Kidney capillary endothelial cell (primary cell): ENCODE measurements at regions not wholly inside any gene's neighbourhood (a gene's known extent, or its start where the extent isn't known, plus 50 kb on each side); places are given as distances from the start of the nearest gene placed in this dataset.
"Not testable (repeated sequence)": the region's sequence is repeated elsewhere in the genome, so short reads cannot be mapped to it uniquely, and the experiment has no call there.

ENCODE experiments used
- DNase-seq: peaks from one replicate; pipeline ENCODE4 v3.0.0-alpha.2; 2018; ENCODE audit warnings: low spot score

GRCh38 chr4:171342646-171343045 is 470.6 kb upstream of the GALNTL6 start:
- no peak for DNase-seq

GRCh38 chr4:171340258-171340657 is 472.9 kb upstream of the GALNTL6 start:
- no peak for DNase-seq

GRCh38 chr4:171334549-171334948 is 478.7 kb upstream of the GALNTL6 start:
- no peak for DNase-seq

GRCh38 chr4:171308661-171309060 is 504.5 kb upstream of the GALNTL6 start:
- DNase-seq: no peak

GRCh38 chr4:171298048-171298718 is 515.0 kb upstream of the GALNTL6 start:
- not testable (repeated sequence) for DNase-seq

- no peak for DNase-seq
These were observed 524.3 kb upstream of the GALNTL6 start for GRCh38 chr4:171288816-171289432.

GRCh38 chr4:171281359-171281758 is 531.8 kb upstream of the GALNTL6 start:
- DNase-seq: no peak

GRCh38 chr4:171279131-171279530 is 534.1 kb upstream of the GALNTL6 start:
- DNase-seq: no peak

GRCh38 chr4:171266671-171267070 is 546.5 kb upstream of the GALNTL6 start:
- no peak for DNase-seq

- no peak for DNase-seq
These were observed 547.9 kb upstream of the GALNTL6 start for GRCh38 chr4:171265190-171265818.

GRCh38 chr4:171256223-171256622 is 557.0 kb upstream of the GALNTL6 start:
- no peak for DNase-seq

- DNase-seq: no peak
These were observed 566.3 kb upstream of the GALNTL6 start for GRCh38 chr4:171246948-171247347.

GRCh38 chr4:171242831-171243230 is 570.4 kb upstream of the GALNTL6 start:
- no peak for DNase-seq

- DNase-seq: no peak
These were observed 574.0 kb upstream of the GALNTL6 start for GRCh38 chr4:171239196-171239595.

- DNase-seq: no peak
These were observed 577.7 kb upstream of the GALNTL6 start for GRCh38 chr4:171235521-171235920.

GRCh38 chr4:171229354-171229753 is 583.9 kb upstream of the GALNTL6 start:
- not testable (repeated sequence) for DNase-seq

- DNase-seq: no peak
These were observed 592.0 kb upstream of the GALNTL6 start for GRCh38 chr4:171221181-171221580.

- no peak for DNase-seq
These were observed 609.8 kb upstream of the GALNTL6 start for GRCh38 chr4:171203425-171203824.

- no peak for DNase-seq
These were observed 610.3 kb upstream of the GALNTL6 start for GRCh38 chr4:171202908-171203307.

GRCh38 chr4:171186700-171187099 is 626.5 kb upstream of the GALNTL6 start:
- no peak for DNase-seq

- DNase-seq: no peak
These were observed 632.1 kb upstream of the GALNTL6 start for GRCh38 chr4:171181090-171181489.

- no peak for DNase-seq
These were observed 642.5 kb upstream of the GALNTL6 start for GRCh38 chr4:171170671-171171070.

- DNase-seq: no peak
These were observed 643.8 kb upstream of the GALNTL6 start for GRCh38 chr4:171169396-171169795.
